ENCODE measurements at regions not wholly inside any gene's neighbourhood (a gene's known extent, or its start where the extent isn't known, plus 50 kb on each side); places are given as distances from the start of the nearest gene placed in this dataset.
"Not testable (repeated sequence)": the region's sequence is repeated elsewhere in the genome, so short reads cannot be mapped to it uniquely, and the experiment has no call there.

DNA sequence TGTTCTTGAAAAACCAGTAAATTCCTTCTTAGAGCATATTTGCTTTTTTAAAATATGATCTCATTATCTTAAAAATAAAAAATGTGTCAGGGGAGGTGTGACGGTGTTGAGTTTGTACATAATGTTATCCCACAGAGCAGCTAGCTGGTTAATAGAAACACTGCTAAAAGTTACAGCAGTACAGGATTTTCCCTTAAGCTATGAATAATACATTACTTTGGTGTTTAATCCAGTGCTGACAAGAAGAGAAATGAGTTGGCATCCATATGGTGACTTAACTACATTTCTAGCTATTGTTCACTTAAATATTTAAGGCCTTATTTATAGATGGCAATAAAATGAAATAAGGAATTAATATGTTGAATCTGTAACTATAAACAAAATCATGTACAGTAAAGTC lies 883.1 kb downstream of the CDH18 start:
- no peak for TF ChIP-seq POLR2AphosphoS5 (IDR thresholded peaks at IDR 0.05)
- TF ChIP-seq, protein P1, sequence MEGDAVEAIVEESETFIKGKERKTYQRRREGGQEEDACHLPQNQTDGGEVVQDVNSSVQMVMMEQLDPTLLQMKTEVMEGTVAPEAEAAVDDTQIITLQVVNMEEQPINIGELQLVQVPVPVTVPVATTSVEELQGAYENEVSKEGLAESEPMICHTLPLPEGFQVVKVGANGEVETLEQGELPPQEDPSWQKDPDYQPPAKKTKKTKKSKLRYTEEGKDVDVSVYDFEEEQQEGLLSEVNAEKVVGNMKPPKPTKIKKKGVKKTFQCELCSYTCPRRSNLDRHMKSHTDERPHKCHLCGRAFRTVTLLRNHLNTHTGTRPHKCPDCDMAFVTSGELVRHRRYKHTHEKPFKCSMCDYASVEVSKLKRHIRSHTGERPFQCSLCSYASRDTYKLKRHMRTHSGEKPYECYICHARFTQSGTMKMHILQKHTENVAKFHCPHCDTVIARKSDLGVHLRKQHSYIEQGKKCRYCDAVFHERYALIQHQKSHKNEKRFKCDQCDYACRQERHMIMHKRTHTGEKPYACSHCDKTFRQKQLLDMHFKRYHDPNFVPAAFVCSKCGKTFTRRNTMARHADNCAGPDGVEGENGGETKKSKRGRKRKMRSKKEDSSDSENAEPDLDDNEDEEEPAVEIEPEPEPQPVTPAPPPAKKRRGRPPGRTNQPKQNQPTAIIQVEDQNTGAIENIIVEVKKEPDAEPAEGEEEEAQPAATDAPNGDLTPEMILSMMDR (IDR thresholded peaks at IDR 0.05) = no peak
- TF ChIP-seq POLR2A (IDR thresholded peaks at IDR 0.05) = no peak
- no peak overlapping the region for H3K4me3 ChIP-seq

DNA sequence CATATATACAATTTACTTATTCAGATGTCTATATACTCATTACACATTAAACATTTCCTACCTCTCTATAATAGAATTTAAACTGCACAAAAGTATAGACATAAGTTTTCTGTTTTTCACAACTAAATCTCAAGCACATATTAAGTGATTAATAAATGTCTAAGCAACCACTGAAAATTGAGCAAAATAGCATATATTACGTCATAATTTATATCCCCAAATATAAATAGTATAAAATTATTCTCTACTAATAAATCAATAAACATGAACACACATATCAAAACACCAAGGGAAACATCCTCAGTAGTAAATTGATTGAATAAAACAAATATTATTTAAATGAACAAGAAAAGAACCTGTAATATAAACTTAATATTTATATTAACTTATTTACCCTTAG lies 865.1 kb downstream of the CDH18 start:
- Histone ChIP-seq H3K36me3 (no peaks in the 10 kb centered on the region), H3K4me1 (no peaks in the 10 kb centered on the region), H3K27ac (no peak overlapping the region), H3K4me3 (no peak overlapping the region), H3K9me3 (peaks cover 0 to 3% of the 10 kb centered on the region in 2 donors), H3K27me3 (no peaks in the 10 kb centered on the region)
- no peak for TF ChIP-seq POLR2AphosphoS5 (IDR thresholded peaks at IDR 0.05)
- TF ChIP-seq, protein P1 (IDR thresholded peaks at IDR 0.05) = no peak
- TF ChIP-seq POLR2A (IDR thresholded peaks at IDR 0.05) = no peak
- no peak for DNase-seq (ENCODE audit: low spot score in 2 of 2)
- intact Hi-C loops (cut with DNase I; ENCODE audit: low total_unique reads) = no loop called here

More for the DNA sequence above, 883.1 kb downstream of the CDH18 start:
- no peaks in the 10 kb centered on the region for H3K9me3 ChIP-seq
- no peak overlapping the region for H3K27ac ChIP-seq
- H3K27me3 ChIP-seq = no peaks in the 10 kb centered on the region
- no peaks in the 10 kb centered on the region for H3K4me1 ChIP-seq
- H3K36me3 ChIP-seq = peaks cover 3% of the 10 kb centered on the region
- DNase-seq (ENCODE audit: low spot score in 2 of 2) = no peak
- intact Hi-C loops (cut with DNase I; ENCODE audit: low total_unique reads) = no loop called here

DNA sequence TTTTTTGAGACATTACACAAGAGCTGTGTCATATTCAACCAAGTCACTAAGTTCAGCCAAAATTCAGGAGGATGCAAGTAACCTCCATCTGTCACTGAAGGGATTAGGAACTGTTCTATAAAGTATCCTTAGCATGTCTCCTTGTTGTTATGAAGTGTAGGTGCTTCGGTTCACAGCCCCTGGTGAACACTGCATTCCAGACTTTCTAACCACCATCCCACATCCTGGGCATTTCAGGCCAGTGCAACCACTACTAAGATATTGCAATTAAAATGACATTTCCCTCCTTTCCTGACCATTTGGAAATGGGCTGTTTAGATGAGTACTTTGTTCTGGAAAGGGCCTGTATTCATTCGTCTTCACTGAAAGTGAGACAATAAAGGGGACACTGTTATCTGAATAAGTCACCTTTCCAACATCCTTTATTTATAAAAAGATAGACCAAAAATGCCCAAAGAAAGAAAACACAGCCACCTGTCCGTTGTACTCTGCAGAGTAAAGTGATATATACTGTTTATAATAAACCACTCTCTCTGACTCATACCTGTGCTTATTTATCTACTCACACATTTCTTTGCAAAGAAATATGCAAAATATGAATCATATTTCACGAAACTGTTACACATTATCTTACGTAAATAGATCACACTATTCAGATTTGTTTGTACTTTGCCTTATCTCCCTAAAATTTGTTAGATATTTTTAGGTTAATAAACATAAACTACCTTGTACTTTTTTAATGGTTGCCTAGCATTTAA lies 861.9 kb downstream of the CDH18 start:
- Histone ChIP-seq H3K36me3 (no peaks in the 10 kb centered on the region), H3K27ac (no peak overlapping the region), H3K4me1 (no peaks in the 10 kb centered on the region), H3K27me3 (no peaks in the 10 kb centered on the region), H3K9me3 (no peaks in the 10 kb centered on the region), H3K4me3 (no peak overlapping the region)
- intact Hi-C loops (cut with DNase I; ENCODE audit: low total_unique reads) = no loop called here
- TF ChIP-seq POLR2AphosphoS5 (IDR thresholded peaks at IDR 0.05) = no peak
- no peak for TF ChIP-seq POLR2A (IDR thresholded peaks at IDR 0.05)
- TF ChIP-seq, protein P1 (IDR thresholded peaks at IDR 0.05) = no peak
- DNase-seq (ENCODE audit: low spot score in 2 of 2) = no peak

DNA sequence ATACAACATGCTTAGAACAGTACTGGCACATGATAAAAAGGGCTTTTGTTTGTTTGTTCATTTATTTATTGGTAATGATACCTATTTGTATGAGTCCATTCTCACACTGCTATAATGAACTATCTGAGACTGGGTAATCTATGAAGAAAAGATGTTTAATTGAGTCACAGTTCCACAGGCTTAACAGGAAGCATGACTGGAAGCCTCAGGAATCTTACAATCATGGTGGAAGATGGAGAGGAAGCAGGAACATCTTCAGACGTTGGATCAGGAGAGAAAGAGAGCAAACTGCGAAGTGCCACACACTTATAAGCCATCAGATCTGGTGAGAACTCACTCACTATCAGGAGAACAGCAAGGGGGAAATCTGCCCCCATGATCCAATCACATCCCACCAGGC lies 847.7 kb downstream of the CDH18 start:
- intact Hi-C loops (cut with DNase I; ENCODE audit: low total_unique reads) = no loop called here
- Histone ChIP-seq H3K4me3 (no peak overlapping the region), H3K27me3 (no peaks in the 10 kb centered on the region), H3K4me1 (no peaks in the 10 kb centered on the region), H3K9me3 (no peaks in the 10 kb centered on the region), H3K27ac (no peak overlapping the region), H3K36me3 (no peaks in the 10 kb centered on the region)
- TF ChIP-seq, protein P1 (IDR thresholded peaks at IDR 0.05) = no peak
- no peak for TF ChIP-seq POLR2AphosphoS5 (IDR thresholded peaks at IDR 0.05)
- no peak for TF ChIP-seq POLR2A (IDR thresholded peaks at IDR 0.05)
- no peak for DNase-seq (ENCODE audit: low spot score in 2 of 2)

DNA sequence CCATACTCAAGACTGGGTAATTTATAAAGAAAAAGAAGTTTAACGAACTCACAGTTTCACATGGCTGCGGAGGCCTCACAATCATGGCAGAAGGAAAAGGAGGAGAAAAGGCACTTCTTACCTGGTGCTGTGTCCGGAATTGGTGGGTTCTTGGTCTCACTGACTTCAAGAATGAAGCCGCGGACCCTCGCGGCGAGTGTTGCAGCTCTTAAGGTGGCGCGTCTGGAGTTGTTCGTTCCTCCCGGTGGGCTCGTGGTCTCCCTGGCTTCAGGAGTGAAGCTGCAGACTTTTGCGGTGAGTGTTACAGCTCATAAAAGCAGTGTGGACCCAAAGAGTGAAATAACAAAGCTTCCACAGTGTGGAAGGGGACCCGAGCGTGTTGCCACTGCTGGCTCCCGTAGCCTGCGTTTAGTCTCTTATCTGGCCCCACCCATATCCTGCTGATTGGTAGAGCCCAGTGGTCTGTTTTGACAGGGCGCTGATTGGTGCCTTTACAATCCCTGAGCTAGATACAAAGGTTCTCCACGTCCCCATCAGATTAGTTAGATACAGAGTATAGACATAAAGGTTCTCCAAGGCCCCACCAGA lies 846.0 kb downstream of the CDH18 start:
- H3K9me3 ChIP-seq; intact Hi-C loops (cut with DNase I; ENCODE audit: low total_unique reads); H3K4me3 ChIP-seq; DNase-seq (ENCODE audit: low spot score in 2 of 2); H3K4me1 ChIP-seq; H3K27ac ChIP-seq; H3K27me3 ChIP-seq; H3K36me3 ChIP-seq: not testable (repeated sequence)

DNA sequence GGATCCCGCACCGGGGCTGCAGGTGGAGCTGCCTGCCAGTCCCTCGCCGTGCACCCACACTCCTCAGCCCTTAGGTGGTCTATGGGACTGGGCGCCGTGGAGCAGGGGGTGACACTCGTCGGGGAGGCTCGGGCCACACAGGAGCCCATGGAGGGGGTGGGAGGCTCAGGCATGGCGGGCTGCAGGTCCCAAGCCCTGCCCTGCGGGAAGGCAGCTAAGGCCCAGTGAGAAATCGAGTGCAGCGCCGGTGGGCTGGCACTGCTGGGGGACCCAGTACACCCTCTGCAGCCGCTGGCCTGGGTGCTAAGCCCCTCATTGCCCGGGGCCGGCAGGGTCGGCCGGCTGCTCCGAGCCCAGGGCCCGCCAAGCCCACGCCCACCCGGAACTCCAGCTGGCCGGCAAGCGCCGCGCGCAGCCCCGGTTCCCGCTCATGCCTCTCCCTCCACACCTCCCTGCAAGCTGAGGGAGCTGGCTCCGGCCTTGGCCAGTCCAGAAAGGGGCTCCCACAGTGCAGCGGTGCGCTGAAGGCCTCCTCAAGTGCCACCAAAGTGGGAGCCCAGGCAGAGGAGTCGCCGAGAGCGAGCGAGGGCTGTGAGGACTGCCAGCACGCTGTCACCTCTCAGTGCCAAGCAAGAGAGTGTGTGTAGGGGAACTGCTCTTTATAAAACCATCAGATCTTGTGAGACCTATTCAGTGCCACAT lies 845.1 kb downstream of the CDH18 start:
- H3K4me3 ChIP-seq; H3K4me1 ChIP-seq; H3K9me3 ChIP-seq; H3K27me3 ChIP-seq; DNase-seq (ENCODE audit: low spot score in 2 of 2); intact Hi-C loops (cut with DNase I; ENCODE audit: low total_unique reads); H3K36me3 ChIP-seq; H3K27ac ChIP-seq: not testable (repeated sequence)

Measured in breast epithelium (tissue), 4 donors.